GM18505 (cell line): ENCODE measurements at regions not wholly inside any gene's neighbourhood (a gene's known extent, or its start where the extent isn't known, plus 50 kb on each side); places are given as distances from the start of the nearest gene placed in this dataset.

Experiments used
- ATAC-seq: cut with Tn5 transposase; IDR thresholded peaks from one replicate; pipeline ENCODE4 v1.9.1; 2021; ENCODE audit not compliant: unreplicated experiment
- POLR2A ChIP-seq: IDR thresholded peaks from 4 replicates; pipeline ENCODE4 v1.6.1; 2011; ENCODE audit warnings: borderline replicate concordance; ENCODE audit not compliant: insufficient read depth, insufficient read length; ENCODE audit errors: extremely low read depth

- ATAC-seq: no peak
- TF ChIP-seq POLR2A: no peak
Observed at GRCh38 chr12:77442633-77443032, 377.3 kb upstream of the E2F7 start.

GRCh38 chr12:77439749-77440148 is 374.4 kb upstream of the E2F7 start:
- no peak for ATAC-seq
- no peak for TF ChIP-seq POLR2A

- no peak for TF ChIP-seq POLR2A
- no peak for ATAC-seq
Observed at GRCh38 chr12:77438644-77439043, 373.3 kb upstream of the E2F7 start.

- no peak for ATAC-seq
Observed at GRCh38 chr12:77437206-77437605, 371.8 kb upstream of the E2F7 start.

GRCh38 chr12:77435446-77436091 is 370.2 kb upstream of the E2F7 start:
- no peak for TF ChIP-seq POLR2A
- ATAC-seq: no peak

More at GRCh38 chr12:77437206-77437605, 371.8 kb upstream of the E2F7 start:
- no peak for TF ChIP-seq POLR2A

- ATAC-seq: no peak
- no peak for TF ChIP-seq POLR2A
Observed at GRCh38 chr12:77433799-77434198, 368.4 kb upstream of the E2F7 start.

- TF ChIP-seq POLR2A: no peak
- ATAC-seq: no peak
Observed at GRCh38 chr12:77429426-77429825, 364.1 kb upstream of the E2F7 start.

GRCh38 chr12:77421152-77421551 is 355.8 kb upstream of the E2F7 start:
- no peak for TF ChIP-seq POLR2A
- ATAC-seq: no peak

GRCh38 chr12:77409551-77409950 is 344.2 kb upstream of the E2F7 start:
- TF ChIP-seq POLR2A: no peak
- ATAC-seq: no peak

GRCh38 chr12:77407931-77408330 is 342.6 kb upstream of the E2F7 start:
- no peak for ATAC-seq
- no peak for TF ChIP-seq POLR2A

- no peak for TF ChIP-seq POLR2A
- no peak for ATAC-seq
Observed at GRCh38 chr12:77406219-77406905, 341.0 kb upstream of the E2F7 start.

- ATAC-seq: no peak
- TF ChIP-seq POLR2A: no peak
Observed at GRCh38 chr12:77402716-77403115, 337.3 kb upstream of the E2F7 start.

GRCh38 chr12:77401770-77402081 is 336.4 kb upstream of the E2F7 start:
- no peak for ATAC-seq
- TF ChIP-seq POLR2A: no peak

GRCh38 chr12:77401064-77401769 is 335.8 kb upstream of the E2F7 start:
- no peak for TF ChIP-seq POLR2A
- no peak for ATAC-seq
